ENCODE measurements at regions not wholly inside any gene's neighbourhood (a gene's known extent, or its start where the extent isn't known, plus 50 kb on each side); places are given as distances from the start of the nearest gene placed in this dataset.

GRCh38 chr5:135631391-135631790 lies 52.6 kb upstream of the CXCL14 start:
- TF ChIP-seq EZH2 (IDR thresholded peaks at IDR 0.05; ENCODE audit: borderline replicate concordance, insufficient read depth, low read length, poor library complexity, severe bottlenecking) (no peak), CTCF (IDR thresholded peaks at IDR 0.05; ENCODE audit: poor library complexity, severe bottlenecking) (no peak), MXI1 (conservative IDR thresholded peaks at IDR 0.05; ENCODE audit: poor library complexity, severe bottlenecking) (no peak), EP300 (conservative IDR thresholded peaks at IDR 0.05; ENCODE audit: poor library complexity, severe bottlenecking) (no peak), SMC3 (conservative IDR thresholded peaks at IDR 0.05; ENCODE audit: poor library complexity) (no peak), TAF1 (IDR thresholded peaks at IDR 0.05; ENCODE audit: low read depth) (no peak), REST (IDR thresholded peaks at IDR 0.05; ENCODE audit: borderline replicate concordance) (no peak), POLR2AphosphoS5 (IDR thresholded peaks at IDR 0.05) (no peak)

All from neural cell (in vitro differentiated cells).